Natural killer cell (primary cell): ENCODE measurements at regions not wholly inside any gene's neighbourhood (a gene's known extent, or its start where the extent isn't known, plus 50 kb on each side); places are given as distances from the start of the nearest gene placed in this dataset.

Experiments
- ATAC-seq, 3 donors: fragments of 150-1000 bp in 2 of 3; fragments of 200-7000 bp in 1 of 3; cut with Tn5 transposase; 1 replicate in 1 of 3; 2 replicates in 2 of 3; pipeline ENCODE4 v1.10.0; 2021; ENCODE audit warnings: mild to moderate bottlenecking in 2 of 3, moderate library complexity in 2 of 3
- DNase-seq, 2 donors: peaks; one replicate each; pipeline versions ENCODE4 v3.0.0 to v3.0.0-alpha.2; 2013 to 2021; ENCODE audit warnings: mixed read lengths in 1 of 2
- H3K27ac ChIP-seq: one replicate; pipeline ENCODE4 v1.5.1; 2013; ENCODE audit warnings: mild to moderate bottlenecking, low read length
- H3K27me3 ChIP-seq: one replicate; pipeline ENCODE4 v1.6.1; 2013; ENCODE audit warnings: low read length; ENCODE audit not compliant: control insufficient read depth, insufficient read depth
- H3K36me3 ChIP-seq: one replicate; pipeline ENCODE4 v1.6.1; 2013; ENCODE audit warnings: low read length; ENCODE audit not compliant: control insufficient read depth, insufficient read depth
- H3K4me1 ChIP-seq: one replicate; pipeline ENCODE4 v1.6.1; 2013; ENCODE audit warnings: low read length; ENCODE audit not compliant: control insufficient read depth, insufficient read depth
- H3K4me3 ChIP-seq: one replicate; pipeline ENCODE4 v1.5.1; 2013; ENCODE audit warnings: low read length
- H3K9me3 ChIP-seq: one replicate; pipeline ENCODE4 v1.6.1; 2013; ENCODE audit warnings: low read length; ENCODE audit not compliant: control insufficient read depth, insufficient read depth
- H3K27ac Mint-ChIP-seq, 2 donors: one replicate each; pipeline ENCODE4 v1.8.0; 2022; ENCODE audit warnings: mild to moderate bottlenecking in 2 of 2, mixed read lengths in 2 of 2, moderate library complexity in 1 of 2
- H3K27me3 Mint-ChIP-seq, 2 donors: one replicate each; pipeline ENCODE4 v1.8.0; 2022; ENCODE audit warnings: low read depth in 2 of 2, mixed read lengths in 2 of 2
- H3K36me3 Mint-ChIP-seq: one replicate; pipeline ENCODE4 v1.8.0; 2022; ENCODE audit warnings: mixed read lengths
- H3K4me1 Mint-ChIP-seq, 2 donors: one replicate each; pipeline ENCODE4 v1.8.0; 2022; ENCODE audit warnings: mixed read lengths in 2 of 2
- H3K4me3 Mint-ChIP-seq: one replicate; pipeline ENCODE4 v1.8.0; 2022; ENCODE audit warnings: mild to moderate bottlenecking, moderate library complexity, mixed read lengths
- H3K9me3 Mint-ChIP-seq, 2 donors: one replicate each; pipeline ENCODE4 v1.8.0; 2022; ENCODE audit warnings: mixed read lengths in 2 of 2
- CTCF ChIP-seq: fragments of 200-600 bp; IDR thresholded peaks from one replicate; pipeline ENCODE4 v1.8.0; 2022; ENCODE audit warnings: antibody characterized with exemption
- WGBS: methylation state at CpG from one replicate; pipeline ENCODE4 v1.1.7; 2013; ENCODE audit warnings: missing lambda C conversion rate; ENCODE audit not compliant: insufficient coverage; 5-methylcytosine and 5-hydroxymethylcytosine counted together
- intact Hi-C: fragments of 100-400 bp; cut with micrococcal nuclease; formaldehyde crosslinking; loops from one replicate; pipeline ENCODE4 v1.14.2; 2022

- Mint-ChIP-seq H3K4me3 (no peak overlapping the region), H3K9me3 (peaks cover 2 to 7% of the 10 kb centered on the region in 2 donors), H3K27ac (no peak overlapping the region), H3K4me1 (no peaks in the 10 kb centered on the region), H3K36me3 (no peaks in the 10 kb centered on the region), H3K27me3 (no peaks in the 10 kb centered on the region)
- no peak for ATAC-seq
- no peak for DNase-seq
- intact Hi-C loops = no loop called here
- Histone ChIP-seq H3K4me1 (no peaks in the 10 kb centered on the region), H3K4me3 (no peak overlapping the region), H3K36me3 (no peaks in the 10 kb centered on the region), H3K27me3 (no peaks in the 10 kb centered on the region), H3K9me3 (no peaks in the 10 kb centered on the region), H3K27ac (no peak overlapping the region)
- no peak for TF ChIP-seq CTCF
These were observed 478.8 kb downstream of the KCNJ2 start for GRCh38 chr17:70648166-70648565.

- intact Hi-C loops = no loop called here
- Histone ChIP-seq H3K4me3 (no peak overlapping the region), H3K36me3 (no peaks in the 10 kb centered on the region), H3K9me3 (no peaks in the 10 kb centered on the region), H3K27ac (no peak overlapping the region), H3K27me3 (no peaks in the 10 kb centered on the region), H3K4me1 (no peaks in the 10 kb centered on the region)
- Mint-ChIP-seq H3K4me3 (no peak overlapping the region), H3K4me1 (no peaks in the 10 kb centered on the region), H3K27ac (no peak overlapping the region), H3K27me3 (no peaks in the 10 kb centered on the region), H3K9me3 (no peaks in the 10 kb centered on the region), H3K36me3 (no peaks in the 10 kb centered on the region)
- DNase-seq = no peak
- no peak for ATAC-seq
- 90% methylated on average over 2 of the region's 3 CpGs for WGBS
- TF ChIP-seq CTCF = no peak
These were observed 484.5 kb downstream of the KCNJ2 start for GRCh38 chr17:70653850-70654249.

GRCh38 chr17:70654706-70655105 is 485.4 kb downstream of the KCNJ2 start:
- no peak for TF ChIP-seq CTCF
- H3K4me1 Mint-ChIP-seq = no peaks in the 10 kb centered on the region
- ATAC-seq (no peak), DNase-seq (no peak)
- no peak overlapping the region for H3K27ac Mint-ChIP-seq
- intact Hi-C loops = no loop called here
- no peaks in the 10 kb centered on the region for H3K4me1 ChIP-seq
- no peaks in the 10 kb centered on the region for H3K9me3 Mint-ChIP-seq
- no peak overlapping the region for H3K27ac ChIP-seq
- H3K27me3 ChIP-seq = no peaks in the 10 kb centered on the region
- H3K9me3 ChIP-seq = no peaks in the 10 kb centered on the region
- H3K4me3 ChIP-seq = no peak overlapping the region
- no peak overlapping the region for H3K4me3 Mint-ChIP-seq
- H3K27me3 Mint-ChIP-seq = no peaks in the 10 kb centered on the region
- 87% methylated on average over 2 of the region's 3 CpGs for WGBS
- no peaks in the 10 kb centered on the region for H3K36me3 Mint-ChIP-seq
- H3K36me3 ChIP-seq = no peaks in the 10 kb centered on the region

GRCh38 chr17:70655176-70655958 is 486.0 kb downstream of the KCNJ2 start:
- Histone ChIP-seq H3K36me3 (no peaks in the 10 kb centered on the region), H3K27ac (no peak overlapping the region), H3K4me1 (no peaks in the 10 kb centered on the region), H3K27me3 (no peaks in the 10 kb centered on the region), H3K9me3 (no peaks in the 10 kb centered on the region), H3K4me3 (no peak overlapping the region)
- 78% methylated on average over 1 of the region's 2 CpGs for WGBS
- Mint-ChIP-seq H3K4me1 (no peaks in the 10 kb centered on the region), H3K27ac (no peak overlapping the region), H3K4me3 (no peak overlapping the region), H3K36me3 (no peaks in the 10 kb centered on the region), H3K9me3 (no peaks in the 10 kb centered on the region), H3K27me3 (no peaks in the 10 kb centered on the region)
- no peak for TF ChIP-seq CTCF
- intact Hi-C loops = no loop called here
- ATAC-seq (no peak), DNase-seq (no peak)
